ENCODE measurements at regions not wholly inside any gene's neighbourhood (a gene's known extent, or its start where the extent isn't known, plus 50 kb on each side); places are given as distances from the start of the nearest gene placed in this dataset.
"Not testable (repeated sequence)": the region's sequence is repeated elsewhere in the genome, so short reads cannot be mapped to it uniquely, and the experiment has no call there.

DNA sequence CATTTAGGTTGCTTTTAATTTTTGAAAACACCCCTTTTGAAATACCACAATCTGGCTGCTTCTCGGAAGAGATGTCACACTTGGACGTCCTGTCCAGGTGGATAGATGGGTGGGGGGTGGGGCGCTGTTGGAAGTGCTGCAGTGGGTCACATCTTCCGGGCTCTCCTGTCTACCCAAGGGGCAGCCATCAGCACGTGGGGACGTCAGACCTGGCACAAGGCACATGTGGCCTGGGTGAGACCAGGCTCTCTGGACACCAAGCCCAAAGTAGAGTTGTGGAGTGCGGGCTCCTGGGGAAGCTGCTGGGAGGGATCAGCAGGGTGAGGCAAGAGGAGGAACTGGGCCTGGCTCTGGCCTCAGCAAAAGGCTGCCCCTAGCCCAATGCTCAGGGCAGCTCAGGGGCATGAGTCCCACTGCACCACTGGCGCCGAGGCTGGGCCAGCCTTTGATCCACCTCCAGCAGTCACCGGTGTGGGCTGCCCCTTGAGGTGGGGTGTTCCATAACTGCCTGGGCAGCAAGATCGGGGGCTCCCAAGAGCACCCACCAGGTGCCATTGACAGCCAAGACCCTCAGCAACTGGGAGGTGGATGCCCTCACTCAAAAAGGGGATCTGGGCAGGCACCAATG lies 68.6 kb upstream of the CCND1 start:
- DNase-seq (ENCODE audit: low spot score): no peak

GRCh38 chr11:69572861-69573260 lies 68.1 kb upstream of the CCND1 start:
- no peak for DNase-seq (ENCODE audit: low spot score)

GRCh38 chr11:69573761-69574607 lies 67.0 kb upstream of the CCND1 start:
- no peak for DNase-seq (ENCODE audit: low spot score)

- no peak for DNase-seq (ENCODE audit: low spot score)
Observed at GRCh38 chr11:69574608-69575255, 66.2 kb upstream of the CCND1 start.

GRCh38 chr11:69575296-69576068 lies 65.5 kb upstream of the CCND1 start:
- no peak for DNase-seq (ENCODE audit: low spot score)

DNA sequence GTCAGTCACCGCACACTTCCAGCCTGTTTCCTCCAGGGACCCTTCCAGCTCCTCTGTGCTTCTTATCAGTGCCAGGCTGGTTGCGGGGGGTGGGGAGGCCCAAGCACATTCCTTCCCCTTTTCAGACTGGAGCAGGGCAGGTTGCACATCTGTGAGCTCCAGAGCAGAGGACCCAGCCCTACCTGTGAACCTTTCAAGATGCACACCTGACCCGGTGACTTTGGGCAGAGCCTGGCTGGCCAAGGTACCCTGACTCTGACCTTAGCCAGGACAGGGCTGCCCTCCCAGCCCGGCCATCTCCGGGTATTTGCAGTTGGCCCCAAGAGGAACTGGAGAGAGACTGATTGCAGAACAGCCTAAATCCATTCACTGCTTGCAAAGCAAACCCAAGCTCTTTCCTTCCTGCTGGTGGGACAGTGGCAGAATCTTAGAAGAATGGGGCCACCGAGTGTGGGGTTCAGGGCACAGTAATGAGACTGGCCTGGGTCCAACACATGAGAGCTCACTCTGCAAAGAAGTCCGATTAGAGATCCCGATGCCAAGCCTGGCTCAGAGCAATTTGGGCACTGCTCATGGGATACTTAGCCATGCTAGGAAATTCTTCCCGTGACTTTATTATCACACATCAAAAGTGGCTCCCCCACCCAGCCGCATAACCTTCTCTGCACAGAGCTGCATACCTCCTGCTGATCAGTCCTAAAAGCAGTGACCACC lies 64.7 kb upstream of the CCND1 start:
- DNase-seq (ENCODE audit: low spot score): peak; percentile 6

DNA sequence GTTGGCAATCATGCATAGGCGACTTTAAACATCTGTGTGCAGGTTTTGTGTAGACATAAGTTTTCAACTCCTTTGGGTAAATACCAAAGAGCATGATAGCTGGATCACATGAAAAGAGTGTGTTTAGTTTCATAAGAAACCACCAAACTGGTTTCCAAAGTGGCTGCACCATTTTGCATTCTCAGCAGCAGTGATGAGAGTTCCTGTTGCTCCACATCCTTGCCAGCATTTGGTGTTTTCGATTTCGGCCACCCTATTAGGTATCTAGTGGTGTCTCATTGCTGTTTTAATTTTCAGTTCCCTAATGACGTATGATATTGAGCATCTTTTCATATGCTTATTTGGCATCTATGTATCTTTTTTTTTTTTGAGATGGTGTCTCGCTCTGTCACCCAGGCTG lies 62.8 kb upstream of the CCND1 start:
- no peak for DNase-seq (ENCODE audit: low spot score)

GRCh38 chr11:69580529-69580928 lies 60.4 kb upstream of the CCND1 start:
- DNase-seq (ENCODE audit: low spot score): no peak

DNA sequence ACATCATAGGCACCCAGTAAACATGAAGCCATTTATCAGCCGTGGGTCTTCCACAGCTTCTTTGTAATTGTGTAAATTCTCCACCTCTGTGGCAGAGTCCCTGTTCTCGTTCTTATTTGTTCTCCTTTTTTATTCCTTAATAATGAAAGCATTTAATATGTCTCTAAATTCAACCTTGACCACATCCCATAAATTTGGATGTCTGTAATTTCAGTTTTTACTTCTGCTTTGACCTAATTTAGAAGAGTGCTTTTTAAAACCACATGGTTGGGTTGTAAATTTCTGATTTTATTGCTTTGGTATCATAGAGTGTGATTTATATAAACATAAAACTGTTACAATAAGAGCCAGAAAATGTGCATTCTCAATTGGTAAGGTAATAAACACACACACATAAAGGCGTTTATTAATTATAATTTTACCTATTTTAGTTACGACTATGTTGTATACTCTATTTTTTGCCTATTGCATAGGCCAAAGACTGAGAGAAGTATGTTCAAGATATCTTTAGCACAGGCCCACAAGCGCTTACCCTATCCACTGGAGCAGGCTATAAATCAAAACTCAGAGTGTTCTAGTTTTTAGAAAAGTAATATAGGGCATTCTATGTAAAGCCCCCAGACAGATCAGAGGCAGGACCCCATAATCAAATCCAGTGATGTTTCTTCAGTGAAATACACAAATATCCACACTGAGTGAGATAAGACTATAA lies 58.0 kb upstream of the CCND1 start:
- DNase-seq (ENCODE audit: low spot score): no peak

DNA sequence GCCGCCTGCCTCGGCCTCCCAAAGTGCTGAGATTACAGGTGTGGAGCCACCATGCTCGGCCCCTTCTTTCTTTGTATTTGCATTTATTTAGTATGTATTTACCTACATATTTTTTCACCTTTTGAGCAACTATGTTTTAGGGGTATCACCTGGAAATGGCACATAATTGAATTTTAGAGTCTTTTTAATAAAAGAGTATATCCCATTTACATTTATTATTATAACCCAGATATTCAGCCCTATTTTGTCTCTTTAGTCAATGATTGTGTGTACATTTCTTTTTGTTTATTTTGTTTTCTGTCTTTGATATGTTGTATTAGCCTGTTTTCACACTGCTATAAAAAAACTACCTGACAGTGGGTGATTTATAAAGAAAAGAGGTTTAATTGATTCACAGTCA lies 56.8 kb upstream of the CCND1 start:
- DNase-seq (ENCODE audit: low spot score): no peak

DNA sequence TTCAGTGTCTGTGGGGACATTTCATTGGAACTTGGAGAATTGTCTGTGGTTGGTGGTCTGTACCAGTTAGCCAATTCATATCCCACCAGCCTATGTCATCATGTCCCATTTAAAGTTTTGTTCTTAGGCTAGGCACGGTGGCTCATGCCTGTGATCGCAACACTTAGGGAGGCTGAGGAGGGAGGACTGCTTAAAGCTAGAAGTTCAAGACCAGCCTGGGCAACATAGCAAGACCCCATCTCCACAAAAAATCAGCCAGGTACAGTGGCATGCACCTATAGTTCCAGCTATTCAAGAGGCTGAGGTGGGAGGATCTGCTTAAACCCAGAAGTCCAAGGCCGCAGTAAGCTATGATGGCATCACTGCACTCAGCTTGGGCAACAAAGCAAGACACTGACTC lies 55.6 kb upstream of the CCND1 start:
- DNase-seq (ENCODE audit: low spot score): no peak

DNA sequence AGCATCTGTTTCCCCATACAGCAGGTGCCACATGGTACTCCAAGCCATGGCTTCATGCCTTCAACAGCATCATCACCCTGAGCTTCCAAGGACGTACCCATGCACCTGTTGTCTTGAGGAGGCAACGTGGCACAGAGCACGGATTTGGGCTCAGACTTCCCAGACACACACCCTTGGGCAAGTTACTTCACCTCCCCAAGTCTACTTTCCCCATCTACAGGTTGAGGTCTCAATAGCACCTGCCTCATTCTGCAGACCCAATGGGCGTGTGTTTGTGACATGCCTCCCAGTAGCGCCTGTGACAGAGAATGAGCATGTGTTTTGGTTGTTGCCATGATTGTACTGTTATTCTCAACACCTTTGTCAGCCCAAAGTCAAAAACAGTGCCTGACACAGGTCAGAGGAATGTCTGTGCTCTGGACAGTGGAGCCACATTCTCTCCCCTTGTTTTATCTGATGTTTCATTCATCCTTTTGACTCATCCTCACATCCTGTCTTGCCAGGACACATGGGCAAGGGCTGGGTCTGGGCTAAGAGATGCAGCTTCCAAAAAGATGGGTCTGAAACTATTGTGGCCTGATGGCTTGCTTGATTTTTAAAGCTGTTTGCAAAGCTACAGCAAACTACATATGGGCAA lies 53.4 kb upstream of the CCND1 start:
- no peak for DNase-seq (ENCODE audit: low spot score)

GRCh38 chr11:69588270-69588669 lies 52.7 kb upstream of the CCND1 start:
- DNase-seq (ENCODE audit: low spot score): no peak

GRCh38 chr11:69590088-69590487 lies 50.9 kb upstream of the CCND1 start:
- DNase-seq (ENCODE audit: low spot score): not testable (repeated sequence)
